ENCODE measurements at regions not wholly inside any gene's neighbourhood (a gene's known extent, or its start where the extent isn't known, plus 50 kb on each side); places are given as distances from the start of the nearest gene placed in this dataset.

GRCh38 chr4:61085534-61085933 is 114.6 kb upstream of the ADGRL3 start:
- Histone ChIP-seq H3K4me3 (ENCODE audit: low read depth, low read length) (no peak overlapping the region), H3K36me3 (ENCODE audit: control insufficient read depth, insufficient read depth, low read length) (no peaks in the 10 kb centered on the region), H3K27me3 (ENCODE audit: control insufficient read depth, insufficient read depth, low read length) (no peaks in the 10 kb centered on the region)
- no peak for DNase-seq (ENCODE audit: low read depth)
- TF ChIP-seq, protein P1, sequence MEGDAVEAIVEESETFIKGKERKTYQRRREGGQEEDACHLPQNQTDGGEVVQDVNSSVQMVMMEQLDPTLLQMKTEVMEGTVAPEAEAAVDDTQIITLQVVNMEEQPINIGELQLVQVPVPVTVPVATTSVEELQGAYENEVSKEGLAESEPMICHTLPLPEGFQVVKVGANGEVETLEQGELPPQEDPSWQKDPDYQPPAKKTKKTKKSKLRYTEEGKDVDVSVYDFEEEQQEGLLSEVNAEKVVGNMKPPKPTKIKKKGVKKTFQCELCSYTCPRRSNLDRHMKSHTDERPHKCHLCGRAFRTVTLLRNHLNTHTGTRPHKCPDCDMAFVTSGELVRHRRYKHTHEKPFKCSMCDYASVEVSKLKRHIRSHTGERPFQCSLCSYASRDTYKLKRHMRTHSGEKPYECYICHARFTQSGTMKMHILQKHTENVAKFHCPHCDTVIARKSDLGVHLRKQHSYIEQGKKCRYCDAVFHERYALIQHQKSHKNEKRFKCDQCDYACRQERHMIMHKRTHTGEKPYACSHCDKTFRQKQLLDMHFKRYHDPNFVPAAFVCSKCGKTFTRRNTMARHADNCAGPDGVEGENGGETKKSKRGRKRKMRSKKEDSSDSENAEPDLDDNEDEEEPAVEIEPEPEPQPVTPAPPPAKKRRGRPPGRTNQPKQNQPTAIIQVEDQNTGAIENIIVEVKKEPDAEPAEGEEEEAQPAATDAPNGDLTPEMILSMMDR (IDR thresholded peaks at IDR 0.05; ENCODE audit: insufficient read depth, low read length, poor library complexity, severe bottlenecking) = no peak

DNA sequence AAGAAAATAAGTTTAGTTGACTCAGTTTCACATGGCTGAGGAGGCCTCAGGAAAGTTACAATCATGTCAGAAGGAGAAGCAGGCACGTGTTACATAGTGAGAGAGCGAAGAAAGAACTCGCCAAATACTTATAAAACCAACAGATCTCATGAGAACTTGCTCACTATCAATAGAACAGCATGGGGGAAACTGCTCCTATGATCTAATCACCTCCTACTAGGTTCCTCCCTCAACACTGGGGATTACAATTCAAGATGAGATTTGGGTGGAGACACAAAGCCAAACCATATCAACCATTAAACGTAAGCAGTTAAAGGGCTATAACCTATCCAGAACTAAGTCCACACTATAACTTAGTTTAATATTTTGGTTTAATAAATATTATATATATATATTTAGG is 113.8 kb upstream of the ADGRL3 start:
- H3K4me3 ChIP-seq (ENCODE audit: low read depth, low read length) = no peak overlapping the region
- TF ChIP-seq, protein P1 (IDR thresholded peaks at IDR 0.05; ENCODE audit: insufficient read depth, low read length, poor library complexity, severe bottlenecking) = no peak
- no peaks in the 10 kb centered on the region for H3K27me3 ChIP-seq (ENCODE audit: control insufficient read depth, insufficient read depth, low read length)
- no peaks in the 10 kb centered on the region for H3K36me3 ChIP-seq (ENCODE audit: control insufficient read depth, insufficient read depth, low read length)
- DNase-seq (ENCODE audit: low read depth) = no peak

GRCh38 chr4:61086979-61087378 is 113.1 kb upstream of the ADGRL3 start:
- no peak overlapping the region for H3K4me3 ChIP-seq (ENCODE audit: low read depth, low read length)
- H3K36me3 ChIP-seq (ENCODE audit: control insufficient read depth, insufficient read depth, low read length) = no peaks in the 10 kb centered on the region
- TF ChIP-seq, protein P1 (IDR thresholded peaks at IDR 0.05; ENCODE audit: insufficient read depth, low read length, poor library complexity, severe bottlenecking) = no peak
- DNase-seq (ENCODE audit: low read depth) = no peak
- no peaks in the 10 kb centered on the region for H3K27me3 ChIP-seq (ENCODE audit: control insufficient read depth, insufficient read depth, low read length)

DNA sequence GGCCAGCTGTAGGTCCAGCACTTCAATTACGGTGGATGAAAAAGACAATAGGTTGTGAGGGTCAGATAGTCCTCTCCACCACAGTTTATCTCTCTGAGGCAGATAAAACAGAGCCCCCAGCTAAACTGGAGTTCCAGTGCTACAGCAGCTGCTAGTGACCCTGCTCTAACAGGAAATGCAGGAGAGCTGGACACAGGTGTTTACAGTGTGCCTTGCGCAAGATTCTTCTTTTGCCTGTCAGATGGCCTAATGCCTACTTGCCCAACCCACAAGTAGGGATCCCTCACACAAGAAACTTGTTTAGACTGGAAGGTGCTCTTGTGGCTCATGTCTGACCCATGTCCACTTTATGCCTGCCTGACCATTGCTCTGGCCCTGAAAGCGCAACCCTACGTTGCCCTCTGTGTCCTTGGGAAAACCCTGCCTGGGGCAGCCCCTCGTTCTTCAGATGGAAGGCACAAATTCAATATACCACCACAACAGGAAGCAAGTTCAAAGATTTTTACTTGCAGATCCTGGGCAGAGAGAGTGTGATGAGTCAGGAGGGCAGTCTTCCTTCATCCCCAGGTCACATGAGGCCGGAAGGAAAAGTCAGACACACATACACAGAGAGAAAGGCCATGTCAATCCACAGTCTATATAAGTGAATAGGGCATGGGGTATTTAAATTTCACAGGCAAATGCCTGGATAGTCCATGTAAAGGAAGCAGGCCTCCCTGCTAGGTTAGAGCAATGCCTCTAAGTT is 105.1 kb upstream of the ADGRL3 start:
- H3K27me3 ChIP-seq (ENCODE audit: control insufficient read depth, insufficient read depth, low read length) = no peaks in the 10 kb centered on the region
- no peak for DNase-seq (ENCODE audit: low read depth)
- TF ChIP-seq, protein P1 (IDR thresholded peaks at IDR 0.05; ENCODE audit: insufficient read depth, low read length, poor library complexity, severe bottlenecking) = no peak
- no peak overlapping the region for H3K4me3 ChIP-seq (ENCODE audit: low read depth, low read length)
- H3K36me3 ChIP-seq (ENCODE audit: control insufficient read depth, insufficient read depth, low read length) = no peaks in the 10 kb centered on the region

GRCh38 chr4:61128682-61129081 is 71.4 kb upstream of the ADGRL3 start:
- H3K27me3 ChIP-seq (ENCODE audit: control insufficient read depth, insufficient read depth, low read length) = no peaks in the 10 kb centered on the region
- no peak overlapping the region for H3K4me3 ChIP-seq (ENCODE audit: low read depth, low read length)
- DNase-seq (ENCODE audit: low read depth) = no peak
- H3K36me3 ChIP-seq (ENCODE audit: control insufficient read depth, insufficient read depth, low read length) = no peaks in the 10 kb centered on the region
- TF ChIP-seq, protein P1 (IDR thresholded peaks at IDR 0.05; ENCODE audit: insufficient read depth, low read length, poor library complexity, severe bottlenecking) = no peak

DNA sequence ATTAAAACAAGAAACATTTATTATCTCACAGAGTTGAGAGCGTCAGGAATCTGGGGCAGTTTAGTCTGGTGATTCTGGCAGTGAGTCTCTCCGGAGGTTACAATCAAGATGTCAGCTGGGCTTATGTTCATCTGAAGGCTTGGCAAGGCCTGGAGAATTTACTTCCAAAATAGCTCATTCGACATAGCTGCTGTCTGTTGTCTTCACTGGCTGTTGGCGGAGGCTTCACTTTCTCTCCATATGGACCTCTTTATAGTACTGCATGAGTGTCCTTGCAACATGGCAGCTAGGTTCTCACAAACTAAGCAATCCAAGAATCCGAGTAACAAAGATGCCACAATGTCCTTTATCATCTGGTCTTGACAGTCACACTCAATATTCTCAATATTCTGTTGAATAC is 70.2 kb upstream of the ADGRL3 start:
- Histone ChIP-seq H3K27me3 (ENCODE audit: control insufficient read depth, insufficient read depth, low read length) (no peaks in the 10 kb centered on the region), H3K4me3 (ENCODE audit: low read depth, low read length) (no peak overlapping the region), H3K36me3 (ENCODE audit: control insufficient read depth, insufficient read depth, low read length) (no peaks in the 10 kb centered on the region)
- DNase-seq (ENCODE audit: low read depth) = no peak
- TF ChIP-seq, protein P1 (IDR thresholded peaks at IDR 0.05; ENCODE audit: insufficient read depth, low read length, poor library complexity, severe bottlenecking) = no peak

Data from kidney epithelial cell (primary cell).